Panc1 (cell line): ENCODE measurements at regions not wholly inside any gene's neighbourhood (a gene's known extent, or its start where the extent isn't known, plus 50 kb on each side); places are given as distances from the start of the nearest gene placed in this dataset.

Experiments used
- ATAC-seq: fragments of 200-7000 bp; cut with Tn5 transposase; 2 replicates; pipeline ENCODE4 v1.9.1; 2020; ENCODE audit warnings: mild to moderate bottlenecking, moderate library complexity
- BruUV-seq: library from RNA; stranded (reverse); fragments of 400-500 nt; replicated peaks from 2 replicates; lab custom pipeline; 2021; lab: Mats Ljungman, UMichigan
- CTCF ChIA-PET: fragments of 300-600 bp; sonication (Branson Sonifier 250); formaldehyde crosslinking; loops from one replicate; lab custom pipeline; 2022; ENCODE audit warnings: antibody characterized with exemption; lab: Charles Lee
- POLR2A ChIA-PET: fragments of 300-600 bp; sonication (Branson Sonifier 250); formaldehyde crosslinking; loops from one replicate; lab custom pipeline; 2022; ENCODE audit warnings: antibody characterized with exemption; lab: Charles Lee
- DNase-seq: peaks from one replicate; pipeline ENCODE4 v3.0.0-alpha.2; 2010; ENCODE audit warnings: low read depth, low spot score
- H3K27ac ChIP-seq: 2 replicates; pipeline ENCODE4 v1.5.1; 2011; ENCODE audit warnings: mild to moderate bottlenecking, low read length, inconsistent platforms
- H3K27me3 ChIP-seq: fragments of 200-500 bp; sonication (Bioruptor generic); 2 replicates; pipeline ENCODE4 v1.6.0; 2014; ENCODE audit warnings: low read length, inconsistent platforms; ENCODE audit not compliant: control insufficient read depth, insufficient read depth
- H3K36me3 ChIP-seq: fragments of 200-500 bp; sonication (Bioruptor generic); 2 replicates; pipeline ENCODE4 v1.5.1; 2014; ENCODE audit warnings: inconsistent platforms, mild to moderate bottlenecking, low read length, moderate library complexity; ENCODE audit not compliant: control insufficient read depth, insufficient read depth
- H3K4me1 ChIP-seq: 2 replicates; pipeline ENCODE4 v1.5.1; 2011; ENCODE audit warnings: inconsistent platforms, mild to moderate bottlenecking, low read length, moderate library complexity; ENCODE audit not compliant: control insufficient read depth, insufficient read depth
- H3K4me3 ChIP-seq, 2 experiments: 2 replicates each; pipeline ENCODE4 v1.5.1; 2011 to 2012; ENCODE audit warnings: low read depth in 2 of 2, low read length in 2 of 2, mild to moderate bottlenecking in 2 of 2, inconsistent platforms in 1 of 2, moderate library complexity in 1 of 2
- H3K9me3 ChIP-seq: fragments of 200-500 bp; sonication (Bioruptor generic); 2 replicates; pipeline ENCODE4 v1.5.1; 2014; ENCODE audit warnings: low read depth, mild to moderate bottlenecking, inconsistent platforms, low read length, moderate library complexity; ENCODE audit not compliant: control insufficient read depth, insufficient read depth
- CTCF ChIP-seq: fragments of 450-650 bp; IDR thresholded peaks from 2 replicates; pipeline ENCODE4 v1.5.1; 2017; ENCODE audit warnings: mild to moderate bottlenecking
- POLR2AphosphoS5 ChIP-seq: IDR thresholded peaks from 2 replicates; pipeline ENCODE4 v1.6.1; 2012; ENCODE audit warnings: mild to moderate bottlenecking, low read depth, low read length, moderate library complexity
- SIN3A ChIP-seq: IDR thresholded peaks from 2 replicates; pipeline ENCODE4 v1.6.1; 2012; ENCODE audit warnings: low read depth, mild to moderate bottlenecking, low read length, moderate library complexity, borderline replicate concordance; ENCODE audit not compliant: insufficient read depth
- TCF7L2 ChIP-seq: IDR thresholded peaks from 2 replicates; pipeline ENCODE4 v1.6.1; 2011; ENCODE audit warnings: mild to moderate bottlenecking, low read depth, low read length, inconsistent platforms
- in situ Hi-C: cut with HindIII; loops from 2 replicates; pipeline ENCODE4 v1.10.0; 2016; ENCODE audit warnings: low sequenced_read_pairs, low pct_unique_long_range_greater_than_20kb
- intact Hi-C: fragments of 100-400 bp; cut with micrococcal nuclease; formaldehyde crosslinking; loops from one replicate; pipeline ENCODE4 v1.10.0; 2022; ENCODE audit not compliant: unreplicated experiment
- TF ChIP-seq, protein P1 (sequence below), 2 experiments: IDR thresholded peaks; 2 replicates each; pipeline ENCODE4 v1.6.1; 2011 to 2012; ENCODE audit warnings: low read depth in 2 of 2, control low read depth in 1 of 2, low read length in 1 of 2, mild to moderate bottlenecking in 1 of 2, moderate library complexity in 1 of 2; ENCODE audit not compliant: insufficient read depth in 1 of 2

DNA sequence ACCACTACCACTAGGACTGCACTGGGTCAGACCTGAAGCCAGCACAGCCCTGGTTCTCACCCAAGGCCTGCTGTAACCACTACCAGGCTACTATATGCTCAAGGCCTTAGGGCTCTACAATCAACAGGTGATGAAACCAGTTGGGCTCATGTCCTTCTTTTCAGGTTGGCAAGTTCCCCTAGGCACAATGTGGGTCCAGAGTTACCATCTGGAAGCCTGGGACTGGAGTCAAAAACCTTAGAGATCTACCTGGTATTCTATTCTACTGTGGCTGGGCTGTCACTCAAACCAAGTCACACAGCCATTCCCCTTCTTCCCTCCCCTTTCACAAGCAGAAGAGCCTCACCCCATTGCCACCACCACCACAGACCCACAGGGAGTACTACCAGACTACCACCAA is 175.6 kb downstream of the RELL1 start:
- no peak for ATAC-seq
- intact Hi-C loops: no loop called here
- CTCF ChIA-PET: no interaction called here
- no peaks in the 10 kb centered on the region for H3K4me1 ChIP-seq
- H3K9me3 ChIP-seq: no peaks in the 10 kb centered on the region
- in situ Hi-C loops: no loop called here
- DNase-seq: no peak
- POLR2A ChIA-PET: no interaction called here
- no peak for TF ChIP-seq TCF7L2
- TF ChIP-seq, protein P1, sequence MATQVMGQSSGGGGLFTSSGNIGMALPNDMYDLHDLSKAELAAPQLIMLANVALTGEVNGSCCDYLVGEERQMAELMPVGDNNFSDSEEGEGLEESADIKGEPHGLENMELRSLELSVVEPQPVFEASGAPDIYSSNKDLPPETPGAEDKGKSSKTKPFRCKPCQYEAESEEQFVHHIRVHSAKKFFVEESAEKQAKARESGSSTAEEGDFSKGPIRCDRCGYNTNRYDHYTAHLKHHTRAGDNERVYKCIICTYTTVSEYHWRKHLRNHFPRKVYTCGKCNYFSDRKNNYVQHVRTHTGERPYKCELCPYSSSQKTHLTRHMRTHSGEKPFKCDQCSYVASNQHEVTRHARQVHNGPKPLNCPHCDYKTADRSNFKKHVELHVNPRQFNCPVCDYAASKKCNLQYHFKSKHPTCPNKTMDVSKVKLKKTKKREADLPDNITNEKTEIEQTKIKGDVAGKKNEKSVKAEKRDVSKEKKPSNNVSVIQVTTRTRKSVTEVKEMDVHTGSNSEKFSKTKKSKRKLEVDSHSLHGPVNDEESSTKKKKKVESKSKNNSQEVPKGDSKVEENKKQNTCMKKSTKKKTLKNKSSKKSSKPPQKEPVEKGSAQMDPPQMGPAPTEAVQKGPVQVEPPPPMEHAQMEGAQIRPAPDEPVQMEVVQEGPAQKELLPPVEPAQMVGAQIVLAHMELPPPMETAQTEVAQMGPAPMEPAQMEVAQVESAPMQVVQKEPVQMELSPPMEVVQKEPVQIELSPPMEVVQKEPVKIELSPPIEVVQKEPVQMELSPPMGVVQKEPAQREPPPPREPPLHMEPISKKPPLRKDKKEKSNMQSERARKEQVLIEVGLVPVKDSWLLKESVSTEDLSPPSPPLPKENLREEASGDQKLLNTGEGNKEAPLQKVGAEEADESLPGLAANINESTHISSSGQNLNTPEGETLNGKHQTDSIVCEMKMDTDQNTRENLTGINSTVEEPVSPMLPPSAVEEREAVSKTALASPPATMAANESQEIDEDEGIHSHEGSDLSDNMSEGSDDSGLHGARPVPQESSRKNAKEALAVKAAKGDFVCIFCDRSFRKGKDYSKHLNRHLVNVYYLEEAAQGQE (IDR thresholded peaks at IDR 0.05; ENCODE audit: insufficient read depth in 1 of 2, low read depth in 2 of 2, low read length in 1 of 2): no peak
- no peak for TF ChIP-seq SIN3A
- TF ChIP-seq POLR2AphosphoS5: no peak
- no peak for TF ChIP-seq CTCF
- H3K4me3 ChIP-seq: no peak overlapping the region
- no TSS peak for BruUV-seq
- no peaks in the 10 kb centered on the region for H3K36me3 ChIP-seq
- H3K27ac ChIP-seq: no peak overlapping the region
- H3K27me3 ChIP-seq: no peaks in the 10 kb centered on the region

DNA sequence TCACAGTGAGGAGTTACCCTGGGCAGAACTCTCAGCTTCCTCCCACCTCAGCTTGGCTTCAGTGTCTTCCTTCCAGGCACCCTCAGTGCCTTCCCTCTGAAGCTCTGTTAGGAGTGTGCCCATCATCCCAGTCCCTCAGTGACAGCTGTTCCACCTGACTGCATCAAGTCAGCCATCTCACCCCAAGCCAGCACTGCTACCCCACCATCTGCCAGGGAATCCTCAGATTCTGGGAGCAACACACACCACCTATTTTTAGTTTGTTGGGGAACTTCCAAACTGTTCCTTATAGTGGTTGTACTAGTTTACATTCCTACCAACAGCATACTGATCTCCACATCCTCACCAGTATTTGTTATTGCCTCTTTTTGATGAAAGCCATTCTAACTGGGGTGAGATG is 182.9 kb downstream of the RELL1 start:
- Histone ChIP-seq H3K4me3 (no peak overlapping the region), H3K4me1 (no peaks in the 10 kb centered on the region), H3K27ac (no peak overlapping the region), H3K9me3 (no peaks in the 10 kb centered on the region), H3K36me3 (no peaks in the 10 kb centered on the region), H3K27me3 (no peaks in the 10 kb centered on the region)
- intact Hi-C loops (no loop called here), in situ Hi-C loops (no loop called here)
- POLR2A ChIA-PET: no interaction called here
- TF ChIP-seq CTCF: no peak
- TF ChIP-seq, protein P1 (IDR thresholded peaks at IDR 0.05; ENCODE audit: insufficient read depth in 1 of 2, low read depth in 2 of 2, low read length in 1 of 2): no peak
- TF ChIP-seq SIN3A: no peak
- TF ChIP-seq TCF7L2: no peak
- TF ChIP-seq POLR2AphosphoS5: no peak
- CTCF ChIA-PET: no interaction called here
- no peak for ATAC-seq
- BruUV-seq: no TSS peak
- no peak for DNase-seq
